NCI-H510A treated with DMSO at 0.1 percent for 48 hours (cell line): ENCODE measurements at regions not wholly inside any gene's neighbourhood (a gene's known extent, or its start where the extent isn't known, plus 50 kb on each side); places are given as distances from the start of the nearest gene placed in this dataset.

Experiments
- DNase-seq: peaks from one replicate; lab custom pipeline; 2025; lab: John Stamatoyannopoulos, UW

GRCh38 chr3:144229330-144229729 is 257.7 kb downstream of the DIPK2A start:
- DNase-seq, result no peak

DNA sequence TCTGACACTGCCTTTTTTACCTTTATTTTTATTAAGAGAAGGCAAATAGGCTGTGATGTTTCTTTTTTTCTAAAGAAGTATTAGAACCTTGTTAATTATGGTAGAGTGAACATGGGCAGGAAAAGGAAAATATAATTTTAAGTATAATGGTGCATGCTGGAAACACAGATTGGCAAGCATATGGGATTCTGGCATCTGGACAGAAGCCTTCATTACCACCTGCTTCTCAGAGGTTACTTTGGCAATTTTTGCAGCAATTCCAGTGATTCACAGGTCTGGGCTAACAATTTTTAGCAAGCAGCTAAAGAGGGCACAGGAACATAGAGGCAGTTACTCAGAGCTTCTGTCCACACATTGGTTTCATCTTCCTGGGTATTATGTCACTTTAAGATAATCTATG is 258.3 kb downstream of the DIPK2A start:
- DNase-seq, result no peak

- DNase-seq, result no peak
Measured at GRCh38 chr3:144235489-144235888, 263.9 kb downstream of the DIPK2A start.

GRCh38 chr3:144237351-144237750 is 265.7 kb downstream of the DIPK2A start:
- DNase-seq, result no peak

DNA sequence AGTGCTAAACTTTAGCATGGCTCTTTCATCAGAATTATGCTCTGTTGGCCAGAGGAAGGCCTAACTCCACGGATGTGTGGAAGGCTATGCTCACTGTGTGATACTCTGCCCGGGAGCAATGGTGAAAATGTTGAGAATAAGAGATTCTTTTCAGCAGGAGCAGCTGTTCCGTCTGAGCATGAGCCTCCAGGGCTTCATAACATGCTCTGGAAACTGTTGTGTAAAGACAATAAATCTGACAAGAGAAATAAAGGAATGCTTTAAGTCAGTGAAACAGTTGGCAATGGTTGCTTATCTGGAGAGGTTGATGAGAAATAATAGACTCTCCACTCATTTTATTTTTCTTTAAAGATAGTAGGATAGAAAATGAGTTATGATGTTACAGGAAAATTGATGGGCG is 269.8 kb downstream of the DIPK2A start:
- no peak for DNase-seq

DNA sequence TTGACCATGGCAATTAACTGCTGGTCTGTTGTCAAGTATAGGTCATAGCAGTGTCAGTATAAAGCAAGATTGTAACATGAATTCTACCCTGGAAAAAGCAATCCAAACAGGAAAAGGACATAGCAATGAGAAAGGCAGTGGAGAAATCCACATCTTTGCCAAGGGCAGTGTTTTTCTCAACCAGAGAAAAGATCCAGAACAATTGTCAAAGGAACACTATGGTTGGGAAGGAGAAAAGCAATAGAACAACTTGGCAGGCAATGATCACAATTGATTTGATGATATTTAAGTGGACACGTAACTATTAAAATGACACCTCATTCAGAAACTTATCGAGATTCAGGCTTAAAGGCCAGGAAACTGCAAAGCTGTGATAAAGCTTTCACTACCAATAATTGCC is 271.1 kb downstream of the DIPK2A start:
- no peak for DNase-seq

DNA sequence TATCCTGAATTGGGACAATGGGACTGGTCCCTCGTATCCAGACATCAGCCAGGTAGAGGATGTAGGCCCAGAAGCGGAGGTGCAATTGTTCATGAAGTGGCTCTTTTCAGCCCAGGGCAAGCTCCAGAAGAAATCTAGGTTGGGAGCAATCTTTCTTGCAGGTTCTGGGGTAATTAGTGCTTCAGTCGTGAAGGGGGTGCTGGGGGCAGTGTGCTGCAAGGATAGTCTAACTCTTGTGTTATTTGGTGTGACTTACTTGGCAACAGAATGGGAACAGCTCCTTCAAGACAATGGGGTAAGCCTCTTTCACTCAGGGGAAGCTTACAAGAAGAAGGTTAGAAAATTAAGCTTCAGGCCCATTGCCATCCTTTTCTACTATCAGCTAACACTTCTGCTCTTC is 273.0 kb downstream of the DIPK2A start:
- no peak for DNase-seq

GRCh38 chr3:144252896-144253295 is 281.3 kb downstream of the DIPK2A start:
- DNase-seq, result no peak

GRCh38 chr3:144257381-144257780 is 285.8 kb downstream of the DIPK2A start:
- DNase-seq, result no peak

- peak; percentile 70 for DNase-seq
Measured at GRCh38 chr3:144259267-144259666, 287.6 kb downstream of the DIPK2A start.

GRCh38 chr3:144263706-144264105 is 292.1 kb downstream of the DIPK2A start:
- DNase-seq, result no peak

DNA sequence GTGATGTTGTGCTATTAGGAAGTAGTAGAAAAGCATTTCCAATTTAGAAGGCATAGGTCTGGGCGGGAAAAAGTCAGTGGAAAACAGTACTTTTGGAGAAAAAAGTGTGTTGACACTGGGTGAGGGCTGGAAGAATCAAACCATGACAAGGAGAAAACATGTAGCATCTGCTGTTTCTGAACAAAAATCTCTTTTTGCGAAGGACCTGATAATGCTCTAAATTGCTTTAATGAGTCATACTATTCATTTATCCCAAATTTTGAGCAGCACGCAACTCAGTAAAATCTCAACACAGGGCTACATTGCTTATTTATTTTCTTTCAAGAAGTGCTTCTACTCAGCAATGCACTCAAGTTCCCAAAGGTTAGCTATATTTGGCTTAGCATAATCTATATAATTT is 292.7 kb downstream of the DIPK2A start:
- DNase-seq, result no peak

GRCh38 chr3:144264794-144265193 is 293.2 kb downstream of the DIPK2A start:
- DNase-seq, result no peak

DNA sequence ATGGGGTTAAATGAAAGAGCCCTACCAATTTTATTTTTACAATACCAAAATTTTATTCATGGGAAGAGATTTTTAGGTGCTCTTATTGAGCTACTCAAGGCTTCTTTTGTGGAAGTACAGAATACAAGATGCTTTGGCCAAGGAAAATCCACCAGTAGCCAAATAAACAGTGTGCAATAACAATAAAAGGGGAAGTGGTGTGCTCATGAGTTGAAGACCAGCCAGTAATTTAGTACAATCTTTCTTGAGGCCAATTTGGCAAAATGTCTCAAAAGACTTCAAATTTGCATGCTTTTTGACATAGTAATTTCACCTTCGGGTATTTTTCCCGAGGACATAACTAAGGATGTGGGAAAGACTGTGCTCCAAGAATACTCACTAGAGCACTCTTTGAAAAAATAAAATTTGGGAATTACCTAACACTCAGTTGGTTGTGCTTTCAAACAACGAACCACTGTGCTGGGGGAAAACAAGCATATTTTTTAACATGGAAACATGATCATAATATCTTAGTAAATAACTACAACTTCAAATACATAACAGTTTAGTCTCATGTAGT is 294.0 kb downstream of the DIPK2A start:
- no peak for DNase-seq

- no peak for DNase-seq
Measured at GRCh38 chr3:144270100-144270499, 298.5 kb downstream of the DIPK2A start.

- peak; percentile 82 for DNase-seq
Measured at GRCh38 chr3:144272680-144273079, 301.1 kb downstream of the DIPK2A start.

GRCh38 chr3:144273601-144274000 is 302.0 kb downstream of the DIPK2A start:
- no peak for DNase-seq

GRCh38 chr3:144275005-144275404 is 303.4 kb downstream of the DIPK2A start:
- no peak for DNase-seq

GRCh38 chr3:144282313-144282712 is 310.7 kb downstream of the DIPK2A start:
- DNase-seq, result no peak

DNA sequence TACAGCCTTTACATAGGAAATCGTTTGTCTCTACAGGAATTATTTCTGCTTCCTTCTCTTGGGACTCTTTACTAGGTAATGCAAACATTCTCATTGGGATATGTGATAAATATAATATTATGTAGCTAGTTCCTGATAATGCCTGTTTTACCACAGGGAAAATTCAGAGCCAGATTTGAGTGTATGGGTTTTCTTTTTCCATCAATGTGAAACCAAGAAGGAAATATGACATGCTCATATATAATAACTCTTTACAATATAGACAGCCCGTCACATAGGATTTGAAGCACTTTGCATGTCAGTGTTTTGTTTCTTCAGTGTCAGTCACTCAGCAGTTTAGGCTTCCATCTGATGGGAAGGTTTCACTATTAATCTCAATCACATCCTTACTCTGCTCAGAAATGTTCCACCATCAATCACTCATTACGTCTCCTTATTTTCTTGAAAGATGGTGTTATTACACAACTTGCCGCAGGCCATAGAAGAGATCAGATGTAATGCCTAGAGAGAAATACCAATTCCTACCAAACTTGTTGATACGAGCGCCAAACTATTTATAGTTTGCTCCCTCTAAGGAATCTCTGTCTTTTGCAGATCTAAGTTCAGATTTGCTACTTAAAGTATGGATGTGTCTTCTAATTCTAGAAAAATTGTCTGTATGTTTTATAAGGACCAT is 314.8 kb downstream of the DIPK2A start:
- DNase-seq, result no peak

- no peak for DNase-seq
Measured at GRCh38 chr3:144287001-144287400, 315.4 kb downstream of the DIPK2A start.

DNA sequence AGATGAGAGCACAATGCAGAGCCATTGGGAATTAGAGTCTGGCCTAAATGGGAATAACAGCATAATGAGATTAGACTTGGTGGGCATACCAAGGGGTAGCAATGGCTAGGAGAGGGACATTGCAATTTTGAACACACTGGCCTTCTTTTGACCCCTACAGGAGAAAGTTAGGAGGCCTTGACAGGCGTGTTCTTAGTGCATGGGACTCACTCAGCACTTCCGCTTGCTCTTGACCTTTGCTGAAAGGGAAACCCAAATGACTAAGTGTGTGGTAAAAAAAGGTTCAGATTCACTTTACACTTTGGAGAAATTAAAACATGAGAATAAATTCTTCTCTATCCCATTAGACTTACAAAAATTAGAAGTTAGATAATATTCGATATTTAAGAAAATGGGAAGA is 317.4 kb downstream of the DIPK2A start:
- DNase-seq, result no peak

DNA sequence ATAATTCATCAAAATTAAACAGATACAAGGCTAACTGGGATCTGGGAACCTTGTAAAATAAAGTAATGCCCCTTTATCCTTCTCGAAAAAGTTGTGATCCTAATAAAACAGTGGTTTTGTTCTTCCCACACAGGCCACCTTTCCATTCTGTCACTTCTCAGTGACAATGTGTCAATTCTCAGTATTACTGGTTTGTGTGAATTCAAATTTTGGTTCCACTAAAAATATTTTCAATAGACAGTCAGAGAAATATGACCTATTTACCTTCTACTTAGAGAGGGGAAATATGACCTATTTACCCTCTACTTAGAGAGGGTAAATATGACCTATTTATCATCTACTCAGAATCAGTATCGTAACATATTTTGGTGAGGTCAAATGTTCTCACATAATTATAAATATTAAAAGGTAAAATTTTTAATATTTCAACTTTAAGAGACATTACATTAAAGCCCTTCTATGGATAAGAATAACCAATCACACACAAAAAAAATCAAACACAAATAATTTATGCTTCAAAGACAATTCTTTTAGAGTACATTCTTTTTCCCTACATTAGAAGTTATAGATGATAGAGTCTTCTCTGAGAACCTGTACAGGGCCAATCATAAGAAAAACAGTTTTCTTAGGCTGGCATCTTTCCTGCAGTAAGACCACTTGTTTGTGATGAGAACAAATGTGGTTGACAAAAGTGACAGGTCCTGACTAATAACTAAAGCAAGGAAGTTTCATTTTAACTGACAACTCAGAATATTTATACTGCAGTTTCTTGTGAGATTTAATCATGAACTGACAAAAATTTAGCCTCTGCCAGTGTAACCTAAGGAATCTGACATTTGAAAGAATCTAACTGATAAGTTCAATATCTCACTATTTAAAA is 323.3 kb downstream of the DIPK2A start:
- no peak for DNase-seq
